Neuron (in vitro differentiated cells): ENCODE measurements at regions not wholly inside any gene's neighbourhood (a gene's known extent, or its start where the extent isn't known, plus 50 kb on each side); places are given as distances from the start of the nearest gene placed in this dataset.

Experiments used
- H2AFZ ChIP-seq: one replicate; pipeline ENCODE4 v1.6.1; 2013; ENCODE audit warnings: low read depth, mild to moderate bottlenecking, inconsistent platforms, low read length, moderate library complexity
- H3K27me3 ChIP-seq: one replicate; pipeline ENCODE4 v1.6.1; 2013; ENCODE audit warnings: low read length; ENCODE audit not compliant: insufficient read depth
- H3K36me3 ChIP-seq: one replicate; pipeline ENCODE4 v1.6.1; 2013; ENCODE audit warnings: low read length; ENCODE audit not compliant: insufficient read depth
- H3K4me1 ChIP-seq: one replicate; pipeline ENCODE4 v1.6.1; 2013; ENCODE audit warnings: low read length; ENCODE audit not compliant: insufficient read depth
- H3K4me3 ChIP-seq: 2 replicates; pipeline ENCODE4 v1.5.1; 2013; ENCODE audit warnings: mild to moderate bottlenecking, low read length, moderate library complexity
- H3K9me3 ChIP-seq: one replicate; pipeline ENCODE4 v1.6.1; 2013; ENCODE audit warnings: low read length

DNA sequence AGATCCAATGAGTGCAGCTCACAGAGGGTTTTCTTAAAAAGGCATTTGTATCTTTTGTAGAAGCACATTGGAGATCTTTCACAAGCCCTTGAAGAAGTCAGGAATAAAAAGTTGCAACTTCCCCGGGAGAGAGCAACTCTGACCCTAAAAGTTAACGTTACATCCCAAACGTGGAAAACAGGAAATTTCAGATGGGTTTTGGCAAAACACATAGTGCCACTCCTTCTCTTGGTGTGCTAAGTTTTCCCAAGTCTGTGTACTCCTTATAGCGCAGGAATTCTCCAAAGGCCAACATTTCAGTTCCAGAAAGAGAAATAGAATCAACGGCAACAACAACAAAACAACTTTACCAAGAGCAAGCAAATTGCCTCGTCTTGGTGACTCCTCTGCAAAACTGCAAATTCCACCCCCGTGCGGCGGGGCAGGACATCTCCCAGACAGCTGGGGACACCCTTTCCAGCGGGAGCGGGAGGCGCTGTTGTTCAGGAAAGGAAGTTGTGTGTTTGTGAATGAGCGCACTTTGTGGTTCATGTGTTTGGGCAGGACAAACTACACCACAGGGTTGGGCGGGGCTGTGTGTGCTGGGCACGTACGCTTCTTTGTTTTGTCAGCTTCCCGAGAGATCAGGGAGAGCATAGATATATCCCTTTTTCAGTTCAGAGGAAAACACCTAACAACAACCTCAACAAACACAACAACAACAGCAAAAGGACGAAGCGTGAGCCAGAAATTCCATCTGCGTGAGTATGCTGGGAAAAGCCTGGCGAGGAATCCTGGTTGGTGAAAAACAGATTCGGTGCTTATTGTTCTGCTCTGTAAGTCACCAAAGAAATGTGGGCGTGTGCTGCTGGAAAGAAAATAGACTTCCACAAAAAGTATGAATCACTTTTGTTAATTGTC lies 294.7 kb upstream of the PITRM1 start:
- no peaks in the 10 kb centered on the region for H3K27me3 ChIP-seq
- H3K4me1 ChIP-seq = peaks cover 10% of the 10 kb centered on the region
- no peak overlapping the region for H2AFZ ChIP-seq
- no peaks in the 10 kb centered on the region for H3K9me3 ChIP-seq
- H3K36me3 ChIP-seq = no peaks in the 10 kb centered on the region
- H3K4me3 ChIP-seq = no peak overlapping the region

DNA sequence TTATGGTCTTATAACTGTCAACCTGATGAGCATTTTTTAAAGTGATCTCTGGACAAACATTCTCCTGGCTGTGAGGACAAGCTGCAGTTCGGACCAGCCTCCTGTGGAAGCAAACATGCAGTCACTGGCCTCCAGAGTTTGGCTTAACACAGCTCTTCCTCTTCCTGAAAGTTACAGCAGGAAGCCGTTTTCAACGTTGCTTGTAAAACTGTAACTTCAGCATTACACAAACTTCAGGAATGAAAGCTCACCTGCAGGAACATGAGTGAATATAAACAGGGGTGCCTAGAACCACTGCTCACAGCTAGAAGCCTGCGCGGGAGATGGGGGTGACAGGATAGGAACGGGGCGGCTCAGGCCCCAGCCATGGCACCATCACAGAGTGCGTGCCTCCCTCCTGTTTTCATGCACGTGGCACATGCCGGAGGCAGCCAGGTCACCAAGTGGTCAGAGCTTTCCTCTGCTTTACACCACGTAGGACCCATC lies 292.9 kb upstream of the PITRM1 start:
- H3K4me3 ChIP-seq = no peak overlapping the region
- H3K4me1 ChIP-seq = peaks cover 5% of the 10 kb centered on the region

DNA sequence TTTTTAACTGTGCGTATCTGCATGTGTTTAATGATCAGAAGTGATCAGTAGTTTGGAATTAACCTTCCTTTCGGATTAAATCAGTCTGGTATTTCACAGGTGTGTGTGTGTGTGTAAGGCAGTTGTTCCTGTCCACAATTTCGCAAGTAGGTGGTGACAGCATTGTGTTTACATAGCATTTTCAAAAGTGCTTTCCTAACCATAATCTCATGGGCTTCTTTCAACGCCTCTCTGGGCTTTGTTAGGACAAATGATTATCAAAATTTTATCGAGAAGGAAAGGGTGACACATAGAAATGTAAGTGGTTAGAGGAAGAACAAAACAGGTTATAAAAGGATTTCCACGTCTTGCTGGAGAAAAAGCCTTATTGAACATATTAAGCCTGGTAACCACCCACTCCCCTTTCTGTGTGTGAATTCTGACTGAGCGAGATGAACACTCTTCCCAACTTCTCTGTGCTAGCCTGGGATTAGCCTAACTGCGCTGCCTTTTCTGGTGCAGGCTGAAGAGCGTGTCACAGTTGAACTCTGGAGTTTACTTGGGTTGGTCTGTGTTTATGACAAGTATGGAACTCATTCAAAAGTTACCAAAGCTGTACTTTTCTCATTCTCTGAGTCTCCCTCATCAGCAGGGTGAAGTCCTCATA lies 292.3 kb upstream of the PITRM1 start:
- H3K9me3 ChIP-seq = no peaks in the 10 kb centered on the region
- peaks cover 5% of the 10 kb centered on the region for H3K4me1 ChIP-seq
- no peak overlapping the region for H3K4me3 ChIP-seq
- no peaks in the 10 kb centered on the region for H3K36me3 ChIP-seq
- H2AFZ ChIP-seq = no peak overlapping the region
- H3K27me3 ChIP-seq = no peaks in the 10 kb centered on the region

More for the DNA sequence above, 292.9 kb upstream of the PITRM1 start:
- H2AFZ ChIP-seq = no peak overlapping the region
- no peaks in the 10 kb centered on the region for H3K27me3 ChIP-seq
- H3K36me3 ChIP-seq = no peaks in the 10 kb centered on the region
- H3K9me3 ChIP-seq = no peaks in the 10 kb centered on the region

DNA sequence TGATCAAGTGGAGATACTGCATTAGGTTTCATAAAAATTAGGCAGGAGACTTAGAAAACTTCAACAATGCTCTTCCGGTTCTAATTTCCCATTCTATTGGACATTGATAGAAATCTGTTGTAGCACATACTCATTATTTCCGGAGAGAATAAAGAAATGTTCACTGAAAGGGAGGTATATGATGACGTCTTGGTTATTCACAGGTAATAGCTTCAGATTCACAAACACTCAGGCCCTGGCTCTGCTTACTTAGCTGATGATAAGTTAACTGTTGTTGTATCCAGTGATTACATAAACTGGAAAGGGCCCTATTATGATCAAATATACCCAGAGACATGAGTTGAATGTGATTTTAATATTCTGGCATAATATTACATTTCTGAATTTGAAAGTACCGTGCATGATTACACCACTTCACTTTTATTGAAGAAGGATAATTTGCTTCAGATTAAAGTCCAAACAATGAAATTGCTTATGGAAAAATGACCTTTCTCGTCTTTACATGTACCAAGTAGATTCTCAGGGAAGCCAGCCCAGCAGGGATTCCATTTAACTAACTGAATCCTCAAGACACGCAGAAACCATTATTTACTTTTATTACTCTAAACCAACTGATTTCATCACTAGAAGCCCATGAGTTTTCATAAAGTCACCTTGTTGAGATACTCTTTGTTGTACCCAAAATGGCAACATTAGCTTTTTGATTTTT lies 288.0 kb upstream of the PITRM1 start:
- Histone ChIP-seq H3K4me3 (no peak overlapping the region), H3K4me1 (peaks cover 3% of the 10 kb centered on the region), H3K9me3 (peaks cover 10% of the 10 kb centered on the region), H3K36me3 (no peaks in the 10 kb centered on the region), H2AFZ (no peak overlapping the region), H3K27me3 (no peaks in the 10 kb centered on the region)

DNA sequence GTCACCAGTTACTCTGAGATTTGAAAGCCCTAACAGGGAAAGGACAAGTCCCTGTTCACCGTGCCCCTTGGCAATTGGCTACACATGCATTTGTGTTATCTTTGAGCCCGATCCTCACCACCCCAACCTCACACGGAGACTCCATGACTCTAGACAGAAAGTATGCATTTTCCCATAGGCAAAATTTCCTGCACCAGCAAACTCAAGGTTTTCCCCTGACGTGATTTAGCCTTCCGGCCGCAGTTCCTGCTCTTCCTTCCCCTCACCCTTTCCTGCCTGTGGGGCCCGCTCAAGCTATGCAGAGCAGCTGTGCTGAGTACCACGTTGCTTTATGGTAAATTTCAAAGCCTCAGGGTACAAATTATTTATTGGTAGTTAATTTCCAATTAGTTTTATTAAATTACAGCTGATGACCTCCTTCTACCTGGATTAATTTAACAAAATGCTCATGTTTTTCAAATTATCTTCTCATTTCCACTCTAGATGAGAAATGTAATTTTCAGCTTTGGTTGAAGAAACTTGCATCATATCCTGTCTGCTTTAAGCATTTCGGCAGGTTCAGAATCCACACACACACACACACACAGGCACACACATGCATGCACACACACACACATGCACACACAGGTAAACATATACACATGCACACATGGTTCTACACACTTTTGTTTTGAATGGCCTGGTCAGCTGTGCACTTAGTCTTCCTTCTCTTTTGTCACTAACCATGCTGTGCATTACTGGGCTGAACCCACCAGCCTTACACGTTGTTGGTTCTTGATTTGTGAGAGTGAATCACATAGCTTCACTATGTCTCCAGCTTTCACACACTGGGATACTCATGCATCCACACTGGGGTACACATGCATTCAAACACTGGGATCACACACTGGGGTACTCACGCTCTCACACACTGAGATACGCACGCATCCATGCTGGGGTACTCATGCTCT lies 283.1 kb upstream of the PITRM1 start:
- Histone ChIP-seq H3K4me3 (no peak overlapping the region), H3K9me3 (peaks cover 10% of the 10 kb centered on the region), H3K36me3 (no peaks in the 10 kb centered on the region), H3K4me1 (peaks cover 12% of the 10 kb centered on the region), H2AFZ (no peak overlapping the region), H3K27me3 (no peaks in the 10 kb centered on the region)

DNA sequence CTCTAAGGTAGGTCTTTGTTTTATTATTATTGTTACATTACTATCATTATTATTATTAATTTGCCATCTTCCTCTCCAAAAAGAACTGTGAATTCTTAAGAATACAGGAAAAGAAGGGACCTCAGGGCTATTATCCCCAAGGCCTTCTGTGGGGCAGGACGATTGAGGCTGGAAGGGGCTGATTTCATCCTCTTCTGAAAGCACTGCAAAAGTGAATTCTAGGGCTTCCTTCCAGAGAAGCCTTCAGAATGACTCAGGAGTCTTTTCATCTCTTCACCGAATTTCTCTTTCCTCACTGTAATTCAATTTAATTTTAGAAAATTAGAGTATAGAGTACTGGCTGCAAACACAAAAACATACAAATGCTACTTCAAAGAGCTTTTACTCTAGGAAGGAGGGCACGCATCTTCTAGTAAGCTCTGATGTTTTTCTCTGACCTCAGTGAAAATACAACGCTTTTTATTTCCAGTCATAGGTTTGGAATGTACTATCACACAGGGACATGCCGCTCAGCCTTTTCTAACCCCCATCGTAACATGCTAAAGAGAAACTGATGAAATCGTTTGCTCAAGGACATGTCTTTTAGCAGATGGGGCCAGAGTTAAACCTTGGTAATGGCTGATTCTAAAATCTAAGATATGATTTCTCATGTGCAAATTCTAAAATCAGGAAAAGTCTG lies 280.2 kb upstream of the PITRM1 start:
- peaks cover 12% of the 10 kb centered on the region for H3K4me1 ChIP-seq

DNA sequence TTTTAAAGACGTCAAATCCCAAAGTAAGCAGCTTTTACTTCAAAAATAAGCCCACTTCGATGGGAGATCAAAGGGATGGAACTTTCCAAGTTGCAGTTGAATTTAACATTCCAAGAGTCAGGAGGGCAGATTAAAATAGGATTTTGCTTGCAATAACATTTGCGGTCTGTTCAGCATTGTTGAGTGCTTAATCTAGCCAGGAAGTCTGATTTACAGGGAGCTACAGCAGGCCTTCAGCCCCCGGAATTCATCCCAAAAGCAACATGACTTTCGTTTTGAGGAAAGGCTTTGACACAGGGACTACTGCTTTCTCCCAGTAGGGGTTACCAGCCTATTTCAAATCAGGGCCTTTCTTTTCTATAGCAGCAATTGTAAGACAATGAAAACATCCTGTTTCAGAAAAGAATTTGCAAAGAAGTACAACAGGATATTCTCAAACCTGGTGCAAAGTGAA lies 279.6 kb upstream of the PITRM1 start:
- Histone ChIP-seq H3K27me3 (no peaks in the 10 kb centered on the region), H3K9me3 (peaks cover 2% of the 10 kb centered on the region), H3K4me3 (no peak overlapping the region), H2AFZ (no peak overlapping the region), H3K4me1 (peaks cover 12% of the 10 kb centered on the region), H3K36me3 (no peaks in the 10 kb centered on the region)

More for the DNA sequence above, 280.2 kb upstream of the PITRM1 start:
- Histone ChIP-seq H3K36me3 (no peaks in the 10 kb centered on the region), H3K4me3 (no peak overlapping the region), H2AFZ (no peak overlapping the region), H3K9me3 (peaks cover 8% of the 10 kb centered on the region), H3K27me3 (no peaks in the 10 kb centered on the region)

DNA sequence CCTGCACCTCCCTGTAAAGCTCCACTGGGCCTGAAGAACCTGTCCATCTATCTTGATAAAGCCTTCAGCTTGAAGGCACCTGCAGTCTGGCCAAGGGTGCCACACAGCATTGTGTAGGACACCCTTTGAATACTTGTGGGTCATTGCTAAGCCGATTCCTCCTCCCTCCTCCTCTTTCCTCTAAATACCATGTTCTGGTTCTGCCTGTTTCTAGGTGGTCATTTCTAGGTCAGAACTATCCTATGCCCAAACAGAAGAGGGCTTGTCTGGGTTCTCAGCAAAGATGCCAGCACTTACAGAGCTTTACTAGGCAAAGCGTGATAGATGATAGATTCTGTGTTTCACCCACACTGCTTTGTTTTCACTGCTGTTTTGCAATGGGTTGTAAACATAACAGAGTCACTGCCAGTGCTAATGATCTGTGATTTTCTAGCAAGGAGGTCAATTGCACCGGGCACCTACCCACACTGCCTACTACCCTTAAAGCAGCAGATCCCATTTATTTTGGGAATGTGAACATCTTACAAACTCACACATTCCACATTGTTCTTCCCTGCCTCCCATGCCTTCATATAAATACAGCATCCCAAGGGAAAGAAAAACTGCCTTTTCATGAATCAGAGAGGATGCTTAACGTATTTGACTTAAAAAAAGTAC lies 279.1 kb upstream of the PITRM1 start:
- H3K27me3 ChIP-seq = no peaks in the 10 kb centered on the region
- H3K36me3 ChIP-seq = no peaks in the 10 kb centered on the region
- H2AFZ ChIP-seq = no peak overlapping the region
- no peaks in the 10 kb centered on the region for H3K9me3 ChIP-seq
- no peak overlapping the region for H3K4me3 ChIP-seq
- H3K4me1 ChIP-seq = peaks cover 12% of the 10 kb centered on the region

DNA sequence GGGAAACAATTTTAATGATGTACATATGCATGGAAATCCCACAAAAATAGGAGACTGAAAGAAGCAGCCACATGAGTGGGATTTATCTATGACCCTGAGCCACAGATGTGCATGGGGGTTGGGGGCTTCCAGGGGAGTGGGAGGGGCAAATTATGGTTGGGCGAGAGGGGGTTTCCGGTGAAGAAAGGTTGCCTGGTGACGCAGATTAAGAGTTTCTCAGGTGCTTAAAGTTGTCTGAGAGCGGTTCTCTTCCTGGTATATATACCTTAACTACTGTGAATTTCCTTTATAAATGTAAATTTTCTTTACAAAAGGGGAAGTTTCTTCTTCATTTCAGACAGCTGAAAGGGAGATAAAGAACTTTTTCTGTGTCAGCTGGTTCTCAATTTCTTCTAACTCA lies 273.6 kb upstream of the PITRM1 start:
- Histone ChIP-seq H2AFZ (no peak overlapping the region), H3K36me3 (no peaks in the 10 kb centered on the region), H3K4me3 (no peak overlapping the region), H3K9me3 (peaks cover 2% of the 10 kb centered on the region), H3K4me1 (no peaks in the 10 kb centered on the region), H3K27me3 (no peaks in the 10 kb centered on the region)

DNA sequence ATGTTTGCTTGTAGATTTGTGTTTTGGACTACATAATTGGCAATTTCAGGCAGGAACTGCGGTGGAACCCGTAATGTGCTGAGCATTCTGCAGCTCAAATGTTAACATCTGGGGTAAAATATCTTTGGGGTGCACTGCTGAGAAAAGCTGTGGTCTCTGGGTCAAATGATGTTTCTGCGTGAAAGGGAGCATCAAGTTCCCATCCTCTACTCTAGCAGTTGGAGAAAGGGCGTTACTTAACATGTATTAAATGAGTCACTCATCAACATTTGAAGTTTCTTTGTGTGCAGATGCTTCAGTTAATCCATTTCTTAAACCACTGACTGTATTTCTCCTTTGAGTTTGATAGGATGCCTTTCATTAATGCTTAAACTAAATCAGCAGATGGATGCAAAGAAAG lies 273.1 kb upstream of the PITRM1 start:
- Histone ChIP-seq H3K9me3 (peaks cover 2% of the 10 kb centered on the region), H2AFZ (no peak overlapping the region), H3K36me3 (no peaks in the 10 kb centered on the region), H3K4me3 (no peak overlapping the region), H3K27me3 (no peaks in the 10 kb centered on the region), H3K4me1 (no peaks in the 10 kb centered on the region)

DNA sequence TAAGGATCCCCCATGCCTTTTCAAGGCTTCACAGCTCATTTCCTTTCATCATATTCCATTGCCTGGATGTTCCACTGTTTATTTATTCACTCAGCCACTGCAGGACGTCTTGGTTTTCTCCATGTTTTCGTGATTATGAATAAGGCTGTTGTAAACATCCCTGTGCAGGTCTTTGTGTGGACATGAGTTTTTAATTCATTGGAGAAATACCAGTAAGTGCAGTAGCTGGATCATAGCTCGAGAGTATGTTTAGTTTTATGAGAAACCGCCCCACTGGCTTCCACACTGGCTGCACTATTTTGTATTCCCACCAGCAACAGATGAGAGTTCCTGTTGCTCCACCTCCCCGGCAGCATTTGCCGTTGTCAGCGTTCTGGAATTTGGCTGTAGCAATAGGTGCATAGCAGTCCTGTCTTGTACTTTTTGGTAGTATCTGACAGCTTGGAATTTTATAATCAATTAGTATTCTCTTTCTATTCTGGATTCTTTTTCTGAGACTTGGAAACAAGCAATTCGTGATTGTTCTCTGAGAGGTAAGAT lies 269.9 kb upstream of the PITRM1 start:
- H3K4me1 ChIP-seq = peaks cover 2% of the 10 kb centered on the region
- no peak overlapping the region for H2AFZ ChIP-seq
- no peaks in the 10 kb centered on the region for H3K36me3 ChIP-seq
- H3K27me3 ChIP-seq = no peaks in the 10 kb centered on the region
- no peak overlapping the region for H3K4me3 ChIP-seq
- H3K9me3 ChIP-seq = peaks cover 3% of the 10 kb centered on the region
